ENCODE measurements at regions not wholly inside any gene's neighbourhood (a gene's known extent, or its start where the extent isn't known, plus 50 kb on each side); places are given as distances from the start of the nearest gene placed in this dataset.

DNA sequence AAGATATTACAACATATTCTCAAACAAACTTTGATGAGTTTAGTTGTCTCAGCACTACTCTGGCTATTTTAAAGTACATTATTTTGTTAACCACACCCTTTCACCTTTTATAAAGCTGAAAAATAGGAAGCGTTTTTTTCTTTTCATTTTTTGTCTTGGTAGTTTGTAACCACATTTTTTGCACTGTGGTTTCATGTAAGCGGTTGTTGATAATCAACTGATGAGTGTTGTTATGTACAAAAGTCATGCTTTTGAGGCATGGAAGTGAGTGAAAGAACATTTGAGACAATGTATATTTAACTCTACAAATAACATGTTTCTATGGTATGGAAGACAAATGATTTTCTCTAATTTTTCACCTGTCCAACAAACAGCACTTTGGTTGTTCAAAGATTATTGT, 52.1 kb upstream of the ATP2B1 start:
- CTCF ChIA-PET: interaction anchor here (0.7 kb wide), 1 partner anchor 8 kb away, joined by 3 read pairs; no protein-coding TSS in a partner anchor
- POLR2A ChIA-PET: no interaction called here
- DNase-seq (ENCODE audit: extremely low spot score): no peak
- TF ChIP-seq, protein P1, sequence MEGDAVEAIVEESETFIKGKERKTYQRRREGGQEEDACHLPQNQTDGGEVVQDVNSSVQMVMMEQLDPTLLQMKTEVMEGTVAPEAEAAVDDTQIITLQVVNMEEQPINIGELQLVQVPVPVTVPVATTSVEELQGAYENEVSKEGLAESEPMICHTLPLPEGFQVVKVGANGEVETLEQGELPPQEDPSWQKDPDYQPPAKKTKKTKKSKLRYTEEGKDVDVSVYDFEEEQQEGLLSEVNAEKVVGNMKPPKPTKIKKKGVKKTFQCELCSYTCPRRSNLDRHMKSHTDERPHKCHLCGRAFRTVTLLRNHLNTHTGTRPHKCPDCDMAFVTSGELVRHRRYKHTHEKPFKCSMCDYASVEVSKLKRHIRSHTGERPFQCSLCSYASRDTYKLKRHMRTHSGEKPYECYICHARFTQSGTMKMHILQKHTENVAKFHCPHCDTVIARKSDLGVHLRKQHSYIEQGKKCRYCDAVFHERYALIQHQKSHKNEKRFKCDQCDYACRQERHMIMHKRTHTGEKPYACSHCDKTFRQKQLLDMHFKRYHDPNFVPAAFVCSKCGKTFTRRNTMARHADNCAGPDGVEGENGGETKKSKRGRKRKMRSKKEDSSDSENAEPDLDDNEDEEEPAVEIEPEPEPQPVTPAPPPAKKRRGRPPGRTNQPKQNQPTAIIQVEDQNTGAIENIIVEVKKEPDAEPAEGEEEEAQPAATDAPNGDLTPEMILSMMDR (IDR thresholded peaks at IDR 0.05; ENCODE audit: control extremely low read depth, extremely low read depth, low read depth, missing control alignments): no peak

All from GM10248 (cell line).